ENCODE measurements at regions not wholly inside any gene's neighbourhood (a gene's known extent, or its start where the extent isn't known, plus 50 kb on each side); places are given as distances from the start of the nearest gene placed in this dataset.
"Not testable (repeated sequence)": the region's sequence is repeated elsewhere in the genome, so short reads cannot be mapped to it uniquely, and the experiment has no call there.

DNA sequence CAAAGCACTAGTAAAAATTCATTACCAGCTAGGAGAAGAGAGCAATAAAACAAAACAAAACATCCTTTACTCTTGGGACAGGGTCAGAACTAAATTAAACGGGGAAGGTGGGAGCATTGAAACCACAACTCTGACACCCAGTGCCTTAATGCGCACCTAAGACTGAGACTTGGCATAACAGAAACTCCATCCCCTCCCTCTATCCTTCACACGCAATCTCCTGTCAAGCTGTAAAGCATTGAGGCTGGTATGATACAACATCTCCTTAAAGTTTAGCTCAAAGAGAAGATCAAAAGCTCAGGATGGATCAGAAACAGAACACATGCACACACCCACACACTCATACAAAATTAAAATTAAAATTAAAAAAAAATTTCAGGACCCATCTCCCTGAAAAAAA lies 951.3 kb downstream of the STIM2 start:
- ChIA-PET POLR2A (no interaction called here), CTCF (no interaction called here)
- no peak for ATAC-seq (ENCODE audit: poor library complexity)
- Histone ChIP-seq H3K36me3 (ENCODE audit: insufficient read depth, low read length) (no peaks in the 10 kb centered on the region), H3K4me3 (ENCODE audit: low read length) (no peak overlapping the region), H3K4me1 (ENCODE audit: insufficient read depth, low read length) (no peaks in the 10 kb centered on the region), H3K9me3 (ENCODE audit: control insufficient read depth in 1 of 2, insufficient read depth in 1 of 2, low read length in 2 of 2) (peaks cover 0 to 7% of the 10 kb centered on the region in 2 experiments), H3K27ac (ENCODE audit: low read depth in 1 of 2, low read length in 2 of 2) (no peak overlapping the region), H3K27me3 (ENCODE audit: control insufficient read depth in 1 of 2, insufficient read depth in 2 of 2, low read length in 2 of 2) (no peaks in the 10 kb centered on the region)
- Mint-ChIP-seq H3K27ac (no peak overlapping the region), H3K4me1 (ENCODE audit: low read depth) (no peaks in the 10 kb centered on the region), H3K27me3 (no peaks in the 10 kb centered on the region), H3K4me3 (no peak overlapping the region), H3K9me3 (peaks cover 9% of the 10 kb centered on the region), H3K36me3 (ENCODE audit: low read depth) (no peaks in the 10 kb centered on the region)
- intact Hi-C loops (cut with DNase I, micrococcal nuclease): no loop called here
- no peak for TF ChIP-seq CTCF (IDR thresholded peaks at IDR 0.05)
- DNase-seq: no peak

GRCh38 chr4:27813226-27813625 lies 952.6 kb downstream of the STIM2 start:
- H3K4me3 ChIP-seq (ENCODE audit: low read length); ATAC-seq (ENCODE audit: poor library complexity); H3K4me1 ChIP-seq (ENCODE audit: insufficient read depth, low read length); H3K9me3 Mint-ChIP-seq; H3K27ac Mint-ChIP-seq; H3K27me3 ChIP-seq (ENCODE audit: control insufficient read depth in 1 of 2, insufficient read depth in 2 of 2, low read length in 2 of 2); DNase-seq; H3K4me1 Mint-ChIP-seq (ENCODE audit: low read depth); POLR2A ChIA-PET; H3K27ac ChIP-seq (ENCODE audit: low read depth in 1 of 2, low read length in 2 of 2); H3K36me3 Mint-ChIP-seq (ENCODE audit: low read depth); H3K4me3 Mint-ChIP-seq; intact Hi-C loops (cut with DNase I, micrococcal nuclease); CTCF ChIA-PET; H3K27me3 Mint-ChIP-seq; H3K9me3 ChIP-seq (ENCODE audit: control insufficient read depth in 1 of 2, insufficient read depth in 1 of 2, low read length in 2 of 2); H3K36me3 ChIP-seq (ENCODE audit: insufficient read depth, low read length): not testable (repeated sequence)

DNA sequence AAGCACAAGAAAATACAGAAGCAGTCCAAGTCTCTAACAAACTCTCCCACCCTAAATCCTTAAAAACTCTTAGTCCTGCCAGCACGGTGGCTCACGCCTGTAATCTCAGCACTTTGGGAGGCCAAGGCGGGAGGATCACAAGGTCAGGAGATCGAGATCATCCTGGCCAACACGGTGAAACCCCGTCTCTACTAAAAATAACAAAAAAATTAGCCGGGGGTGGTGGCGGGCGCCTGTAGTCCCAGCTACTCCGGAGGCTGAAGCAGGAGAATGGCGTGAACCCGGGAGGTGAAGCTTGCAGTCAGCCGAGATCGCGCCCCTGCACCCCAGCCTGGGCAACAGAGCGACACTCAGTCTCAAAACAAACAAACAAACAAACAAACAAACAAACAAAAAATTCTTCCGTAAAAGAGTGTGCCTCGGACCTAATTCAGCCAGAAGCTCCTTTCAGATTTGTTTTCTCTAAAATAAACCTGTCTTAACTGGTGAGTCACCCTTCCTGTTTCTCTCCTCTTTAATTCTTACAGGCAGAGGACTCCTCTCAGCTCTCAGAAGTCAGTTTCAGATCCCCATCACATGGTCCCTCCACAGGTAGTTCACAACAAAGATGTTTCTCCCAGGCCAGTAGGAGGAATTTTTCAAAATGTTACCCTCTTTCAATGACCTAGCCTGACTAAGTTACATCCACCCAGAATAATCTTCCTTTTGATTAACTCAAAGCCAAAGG lies 953.2 kb downstream of the STIM2 start:
- H3K27me3 Mint-ChIP-seq; H3K4me3 ChIP-seq (ENCODE audit: low read length); H3K9me3 Mint-ChIP-seq; POLR2A ChIA-PET; H3K27ac Mint-ChIP-seq; intact Hi-C loops (cut with DNase I, micrococcal nuclease); DNase-seq; H3K4me3 Mint-ChIP-seq; H3K4me1 Mint-ChIP-seq (ENCODE audit: low read depth); H3K36me3 ChIP-seq (ENCODE audit: insufficient read depth, low read length); H3K27me3 ChIP-seq (ENCODE audit: control insufficient read depth in 1 of 2, insufficient read depth in 2 of 2, low read length in 2 of 2); ATAC-seq (ENCODE audit: poor library complexity); H3K36me3 Mint-ChIP-seq (ENCODE audit: low read depth); CTCF ChIA-PET; H3K4me1 ChIP-seq (ENCODE audit: insufficient read depth, low read length); H3K9me3 ChIP-seq (ENCODE audit: control insufficient read depth in 1 of 2, insufficient read depth in 1 of 2, low read length in 2 of 2); H3K27ac ChIP-seq (ENCODE audit: low read depth in 1 of 2, low read length in 2 of 2): not testable (repeated sequence)

- intact Hi-C loops (cut with DNase I, micrococcal nuclease): no loop called here
- Mint-ChIP-seq H3K4me1 (ENCODE audit: low read depth) (no peaks in the 10 kb centered on the region), H3K27me3 (no peaks in the 10 kb centered on the region), H3K9me3 (peaks cover 2% of the 10 kb centered on the region), H3K36me3 (ENCODE audit: low read depth) (no peaks in the 10 kb centered on the region), H3K27ac (no peak overlapping the region), H3K4me3 (no peak overlapping the region)
- no peaks in the 10 kb centered on the region for H3K36me3 ChIP-seq (ENCODE audit: insufficient read depth, low read length)
- H3K4me3 ChIP-seq (ENCODE audit: low read length): no peak overlapping the region
- peaks cover 0 to 3% of the 10 kb centered on the region in 2 experiments for H3K9me3 ChIP-seq (ENCODE audit: control insufficient read depth in 1 of 2, insufficient read depth in 1 of 2, low read length in 2 of 2)
- no peak for DNase-seq
- no peaks in the 10 kb centered on the region for H3K4me1 ChIP-seq (ENCODE audit: insufficient read depth, low read length)
- CTCF ChIA-PET: no interaction called here
- POLR2A ChIA-PET: no interaction called here
- H3K27ac ChIP-seq (ENCODE audit: low read depth in 1 of 2, low read length in 2 of 2): no peak overlapping the region
- H3K27me3 ChIP-seq (ENCODE audit: control insufficient read depth in 1 of 2, insufficient read depth in 2 of 2, low read length in 2 of 2): no peaks in the 10 kb centered on the region
- no peak for ATAC-seq (ENCODE audit: poor library complexity)
- TF ChIP-seq CTCF (IDR thresholded peaks at IDR 0.05): no peak
These were observed 958.6 kb downstream of the STIM2 start for GRCh38 chr4:27819246-27819645.

Measured in CD4-positive, alpha-beta T cell (primary cell).